ENCODE measurements at regions not wholly inside any gene's neighbourhood (a gene's known extent, or its start where the extent isn't known, plus 50 kb on each side); places are given as distances from the start of the nearest gene placed in this dataset.

GRCh38 chr20:48409055-48409615 is 418.7 kb downstream of the PREX1 start:
- no peak overlapping the region for H3K9ac ChIP-seq (ENCODE audit: insufficient read depth, low read length, poor library complexity, severe bottlenecking)
- no peak overlapping the region for H3K4me3 ChIP-seq (replicated peaks in 1 of 3; ENCODE audit: low read depth in 2 of 3, low read length in 3 of 3)
- H4K20me1 ChIP-seq (ENCODE audit: insufficient read depth, low read length), result no peaks in the 10 kb centered on the region
- no peak overlapping the region for H3K27ac ChIP-seq (ENCODE audit: low read depth in 1 of 2, low read length in 2 of 2)
- Mint-ChIP-seq H3K9me3 (peaks cover 0 to 2% (median 0%) of the 10 kb centered on the region in 7 donors), H3K4me3 (no peak overlapping the region), H3K4me1 (no peaks in the 10 kb centered on the region), H3K27ac (no peak overlapping the region), H3K27me3 (ENCODE audit: low read depth in 3 of 3) (peaks cover 11 to 16% (median 14%) of the 10 kb centered on the region in 3 donors), H3K36me3 (no peaks in the 10 kb centered on the region)
- H3K36me3 ChIP-seq (replicated peaks in 1 of 2; ENCODE audit: control insufficient read depth in 1 of 2, insufficient read depth in 2 of 2, low read length in 2 of 2), result no peaks in the 10 kb centered on the region
- no peaks in the 10 kb centered on the region for H3K9me3 ChIP-seq (replicated peaks in 1 of 2; ENCODE audit: control insufficient read depth in 1 of 2, insufficient read depth in 1 of 2, low read length in 2 of 2)
- no peaks in the 10 kb centered on the region for H3K4me1 ChIP-seq (ENCODE audit: control insufficient read depth in 1 of 2, insufficient read depth in 2 of 2, low read length in 2 of 2)
- no peak overlapping the region for H3K4me2 ChIP-seq (replicated peaks; ENCODE audit: extremely low read depth, low read length, poor library complexity, severe bottlenecking)
- H3K79me2 ChIP-seq (ENCODE audit: insufficient read depth, low read length), result no peaks in the 10 kb centered on the region
- TF ChIP-seq, protein P1, sequence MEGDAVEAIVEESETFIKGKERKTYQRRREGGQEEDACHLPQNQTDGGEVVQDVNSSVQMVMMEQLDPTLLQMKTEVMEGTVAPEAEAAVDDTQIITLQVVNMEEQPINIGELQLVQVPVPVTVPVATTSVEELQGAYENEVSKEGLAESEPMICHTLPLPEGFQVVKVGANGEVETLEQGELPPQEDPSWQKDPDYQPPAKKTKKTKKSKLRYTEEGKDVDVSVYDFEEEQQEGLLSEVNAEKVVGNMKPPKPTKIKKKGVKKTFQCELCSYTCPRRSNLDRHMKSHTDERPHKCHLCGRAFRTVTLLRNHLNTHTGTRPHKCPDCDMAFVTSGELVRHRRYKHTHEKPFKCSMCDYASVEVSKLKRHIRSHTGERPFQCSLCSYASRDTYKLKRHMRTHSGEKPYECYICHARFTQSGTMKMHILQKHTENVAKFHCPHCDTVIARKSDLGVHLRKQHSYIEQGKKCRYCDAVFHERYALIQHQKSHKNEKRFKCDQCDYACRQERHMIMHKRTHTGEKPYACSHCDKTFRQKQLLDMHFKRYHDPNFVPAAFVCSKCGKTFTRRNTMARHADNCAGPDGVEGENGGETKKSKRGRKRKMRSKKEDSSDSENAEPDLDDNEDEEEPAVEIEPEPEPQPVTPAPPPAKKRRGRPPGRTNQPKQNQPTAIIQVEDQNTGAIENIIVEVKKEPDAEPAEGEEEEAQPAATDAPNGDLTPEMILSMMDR (IDR thresholded peaks at IDR 0.05), result no peak
- H3K27me3 ChIP-seq (ENCODE audit: control insufficient read depth in 2 of 2, insufficient read depth in 2 of 2, low read length in 2 of 2), result no peaks in the 10 kb centered on the region
- DNase-seq, result no peak
- H2AFZ ChIP-seq (ENCODE audit: insufficient read depth, low read depth, low read length, poor library complexity, severe bottlenecking), result no peak overlapping the region
- intact Hi-C loops (cut with micrococcal nuclease), result no loop called here
- 86% methylated on average over 1 of the region's 4 CpGs for WGBS (ENCODE audit: insufficient coverage)

- no peaks in the 10 kb centered on the region for H3K27me3 ChIP-seq (ENCODE audit: control insufficient read depth in 2 of 2, insufficient read depth in 2 of 2, low read length in 2 of 2)
- H4K20me1 ChIP-seq (ENCODE audit: insufficient read depth, low read length), result no peaks in the 10 kb centered on the region
- no peaks in the 10 kb centered on the region for H3K4me1 ChIP-seq (ENCODE audit: control insufficient read depth in 1 of 2, insufficient read depth in 2 of 2, low read length in 2 of 2)
- Mint-ChIP-seq H3K4me1 (no peaks in the 10 kb centered on the region), H3K27ac (no peak overlapping the region), H3K4me3 (no peak overlapping the region), H3K36me3 (no peaks in the 10 kb centered on the region), H3K9me3 (peaks cover 0 to 2% (median 0%) of the 10 kb centered on the region in 7 donors), H3K27me3 (ENCODE audit: low read depth in 3 of 3) (peaks cover 10 to 15% (median 14%) of the 10 kb centered on the region in 3 donors)
- H3K27ac ChIP-seq (ENCODE audit: low read depth in 1 of 2, low read length in 2 of 2), result no peak overlapping the region
- H3K4me2 ChIP-seq (replicated peaks; ENCODE audit: extremely low read depth, low read length, poor library complexity, severe bottlenecking), result no peak overlapping the region
- no peaks in the 10 kb centered on the region for H3K9me3 ChIP-seq (replicated peaks in 1 of 2; ENCODE audit: control insufficient read depth in 1 of 2, insufficient read depth in 1 of 2, low read length in 2 of 2)
- H3K36me3 ChIP-seq (replicated peaks in 1 of 2; ENCODE audit: control insufficient read depth in 1 of 2, insufficient read depth in 2 of 2, low read length in 2 of 2), result no peaks in the 10 kb centered on the region
- no peak for DNase-seq
- 88% methylated on average over 3 of the region's 6 CpGs for WGBS (ENCODE audit: insufficient coverage)
- intact Hi-C loops (cut with micrococcal nuclease), result no loop called here
- TF ChIP-seq, protein P1 (IDR thresholded peaks at IDR 0.05), result no peak
- no peak overlapping the region for H3K9ac ChIP-seq (ENCODE audit: insufficient read depth, low read length, poor library complexity, severe bottlenecking)
- H3K4me3 ChIP-seq (replicated peaks in 1 of 3; ENCODE audit: low read depth in 2 of 3, low read length in 3 of 3), result no peak overlapping the region
- H3K79me2 ChIP-seq (ENCODE audit: insufficient read depth, low read length), result no peaks in the 10 kb centered on the region
- H2AFZ ChIP-seq (ENCODE audit: insufficient read depth, low read depth, low read length, poor library complexity, severe bottlenecking), result no peak overlapping the region
Observed at GRCh38 chr20:48407710-48408109, 420.1 kb downstream of the PREX1 start.

All from CD14-positive monocyte (primary cell).